IMR-90 (cell line): ENCODE measurements at regions not wholly inside any gene's neighbourhood (a gene's known extent, or its start where the extent isn't known, plus 50 kb on each side); places are given as distances from the start of the nearest gene placed in this dataset.

Experiments used
- ATAC-seq: fragments of 200-7000 bp; cut with Tn5 transposase; 2 replicates; pipeline ENCODE4 v1.9.1; 2020; ENCODE audit warnings: low read depth, mild to moderate bottlenecking, moderate library complexity
- BruUV-seq: library from RNA; stranded (reverse); fragments of 400-500 nt; replicated peaks from 2 replicates; lab custom pipeline; 2021; lab: Mats Ljungman, UMichigan
- CTCF ChIA-PET: fragments of 300-600 bp; formaldehyde crosslinking; extraction: SDS; loops from one replicate; lab custom pipeline; 2021; ENCODE audit warnings: antibody characterized with exemption; lab: Yijun Ruan, JAX
- POLR2A ChIA-PET: fragments of 300-600 bp; sonication (Branson Sonifier 250); formaldehyde crosslinking; loops from one replicate; lab custom pipeline; 2022; ENCODE audit warnings: antibody characterized with exemption; ENCODE audit not compliant: unreplicated experiment; lab: Charles Lee
- DNase-seq: peaks from one replicate; pipeline ENCODE4 v3.0.0; 2013
- H2AFZ ChIP-seq: replicated peaks from 2 replicates; pipeline ENCODE3; 2013; ENCODE audit warnings: low read length, mild to moderate bottlenecking; ENCODE audit not compliant: poor library complexity
- H2AK5ac ChIP-seq: 2 replicates; pipeline ENCODE4 v1.6.1; 2013; ENCODE audit warnings: low read depth, low read length, inconsistent platforms
- H2AK9ac ChIP-seq: replicated peaks from 2 replicates; pipeline ENCODE3; 2013; ENCODE audit warnings: mild to moderate bottlenecking, low read depth, low read length, moderate library complexity; ENCODE audit not compliant: poor library complexity
- H2BK120ac ChIP-seq: 2 replicates; pipeline ENCODE4 v1.6.1; 2013; ENCODE audit warnings: low read depth, low read length, inconsistent platforms
- H2BK15ac ChIP-seq: 3 replicates; pipeline ENCODE4 v1.6.1; 2013; ENCODE audit warnings: low read depth, low read length, inconsistent platforms
- H2BK20ac ChIP-seq: 2 replicates; pipeline ENCODE4 v1.6.1; 2013; ENCODE audit warnings: low read depth, mild to moderate bottlenecking, inconsistent platforms, low read length, moderate library complexity
- H2BK5ac ChIP-seq: 2 replicates; pipeline ENCODE4 v1.6.1; 2013; ENCODE audit warnings: mild to moderate bottlenecking, low read depth, low read length, inconsistent platforms; ENCODE audit not compliant: poor library complexity, severe bottlenecking
- H3K14ac ChIP-seq: replicated peaks from 2 replicates; pipeline ENCODE4 v1.6.1; 2013; ENCODE audit warnings: low read depth, low read length, inconsistent platforms
- H3K18ac ChIP-seq: 2 replicates; pipeline ENCODE4 v1.6.1; 2013; ENCODE audit warnings: low read depth, low read length, control low read depth
- H3K23ac ChIP-seq: 2 replicates; pipeline ENCODE4 v1.6.1; 2013; ENCODE audit warnings: low read depth, low read length, inconsistent platforms
- H3K27ac ChIP-seq: 2 replicates; pipeline ENCODE4 v1.5.1; 2013; ENCODE audit warnings: mild to moderate bottlenecking, control low read depth, low read length; ENCODE audit not compliant: insufficient read depth
- H3K27me3 ChIP-seq: 2 replicates; pipeline ENCODE4 v1.6.1; 2013; ENCODE audit warnings: low read length; ENCODE audit not compliant: control insufficient read depth, insufficient read depth
- H3K36me3 ChIP-seq: 2 replicates; pipeline ENCODE4 v1.6.1; 2013; ENCODE audit warnings: low read length, mixed read lengths; ENCODE audit not compliant: control insufficient read depth, insufficient read depth
- H3K4ac ChIP-seq: 2 replicates; pipeline ENCODE4 v1.6.1; 2013; ENCODE audit warnings: low read depth, low read length, inconsistent platforms
- H3K4me1 ChIP-seq: 2 replicates; pipeline ENCODE4 v1.6.1; 2013; ENCODE audit warnings: low read length, mixed read lengths; ENCODE audit not compliant: control insufficient read depth, insufficient read depth
- H3K4me2 ChIP-seq: 2 replicates; pipeline ENCODE4 v1.6.1; 2013; ENCODE audit warnings: low read depth, mild to moderate bottlenecking, control low read depth, low read length, moderate library complexity
- H3K4me3 ChIP-seq: 2 replicates; pipeline ENCODE4 v1.5.1; 2013; ENCODE audit warnings: low read depth, mild to moderate bottlenecking, control low read depth, low read length, moderate library complexity; ENCODE audit not compliant: insufficient read depth
- H3K56ac ChIP-seq: 2 replicates; pipeline ENCODE4 v1.6.1; 2013; ENCODE audit warnings: low read length, inconsistent platforms; ENCODE audit not compliant: insufficient read depth; ENCODE audit errors: extremely low read depth
- H3K79me1 ChIP-seq, 2 experiments: 2 replicates each; pipeline ENCODE4 v1.6.1; 2013; ENCODE audit warnings: low read length in 2 of 2, inconsistent platforms in 1 of 2, low read depth in 1 of 2
- H3K9ac ChIP-seq: 2 replicates; pipeline ENCODE4 v1.6.1; 2013; ENCODE audit warnings: low read depth, low read length, control low read depth
- H3K9me1 ChIP-seq: 2 replicates; pipeline ENCODE4 v1.6.1; 2013; ENCODE audit warnings: low read length, inconsistent platforms; ENCODE audit not compliant: insufficient read depth
- H3K9me3 ChIP-seq: 2 replicates; pipeline ENCODE4 v1.6.1; 2013; ENCODE audit warnings: low read length; ENCODE audit not compliant: control insufficient read depth, insufficient read depth
- H4K20me1 ChIP-seq: 2 replicates; pipeline ENCODE4 v1.6.1; 2013; ENCODE audit warnings: low read length, inconsistent platforms; ENCODE audit not compliant: insufficient read depth
- H4K5ac ChIP-seq: 2 replicates; pipeline ENCODE4 v1.6.1; 2013; ENCODE audit warnings: mild to moderate bottlenecking, low read depth, low read length, control low read depth
- H4K8ac ChIP-seq, 2 experiments: 2 replicates each; pipeline ENCODE4 v1.6.1; 2013; ENCODE audit warnings: low read depth in 2 of 2, low read length in 2 of 2, control low read depth in 1 of 2, inconsistent platforms in 1 of 2
- H4K91ac ChIP-seq: 2 replicates; pipeline ENCODE4 v1.6.1; 2013; ENCODE audit warnings: low read depth, low read length, inconsistent platforms; ENCODE audit not compliant: insufficient read depth
- CTCF ChIP-seq: conservative IDR thresholded peaks from 2 replicates; pipeline ENCODE4 v1.5.1; 2012; ENCODE audit warnings: mild to moderate bottlenecking, low read depth, low read length, improper control_type of control experiment
- FOS ChIP-seq: fragments of 150-350 bp; IDR thresholded peaks from 2 replicates; pipeline ENCODE4 v1.6.1; 2016; ENCODE audit warnings: low read depth, low read length
- MAFK ChIP-seq: IDR thresholded peaks from 2 replicates; pipeline ENCODE4 v1.6.1; 2012; ENCODE audit warnings: low read depth, low read length, improper control_type of control experiment
- MXI1 ChIP-seq: IDR thresholded peaks from 2 replicates; pipeline ENCODE4 v1.6.1; 2012; ENCODE audit warnings: low read depth, mild to moderate bottlenecking, low read length, moderate library complexity, borderline replicate concordance
- RAD21 ChIP-seq: IDR thresholded peaks from 2 replicates; pipeline ENCODE4 v1.6.1; 2012; ENCODE audit warnings: low read length, improper control_type of control experiment
- WGBS, 2 experiments: methylation state at CpG; one replicate each; pipeline versions ENCODE4 v1.1.5 to v1.1.7; 2013; ENCODE audit warnings: missing lambda C conversion rate in 2 of 2; ENCODE audit not compliant: insufficient read length in 1 of 2; ENCODE audit errors: extremely low coverage in 2 of 2; 5-methylcytosine and 5-hydroxymethylcytosine counted together
- dilution Hi-C: fragments of 300-500 bp; cut with HindIII; formaldehyde crosslinking; loops from one replicate; pipeline ENCODE4 v1.14.3; 2018; ENCODE audit warnings: low sequenced_read_pairs; ENCODE audit not compliant: unreplicated experiment
- in situ Hi-C: fragments of 300-500 bp; cut with MboI; formaldehyde crosslinking; loops from 3 replicates; pipeline ENCODE4 v1.14.3; 2019; ENCODE audit warnings: low sequenced_read_pairs, inconsistent platforms, mixed read lengths
- intact Hi-C: fragments of 100-400 bp; cut with micrococcal nuclease; formaldehyde crosslinking; loops from 2 replicates; pipeline ENCODE4 v1.10.0; 2022

- TF ChIP-seq MAFK: no peak
These were observed 76.7 kb upstream of the UNC5A start (continued) for GRCh38 chr5:176733406-176734262.

GRCh38 chr5:176734756-176735342 lies 75.5 kb upstream of the UNC5A start:
- no peak overlapping the region for H3K14ac ChIP-seq
- H3K9me1 ChIP-seq: no peaks in the 10 kb centered on the region
- H4K91ac ChIP-seq: no peak overlapping the region
- no peak overlapping the region for H2BK120ac ChIP-seq
- H2BK5ac ChIP-seq: no peak overlapping the region
- peaks cover 77% of the 10 kb centered on the region for H3K27me3 ChIP-seq
- H3K18ac ChIP-seq: no peak overlapping the region
- no peak overlapping the region for H2BK15ac ChIP-seq
- H3K56ac ChIP-seq: no peak overlapping the region
- H2AK5ac ChIP-seq: no peak overlapping the region
- no peak overlapping the region for H2BK20ac ChIP-seq
- H2AK9ac ChIP-seq: no peak overlapping the region
- H3K4me1 ChIP-seq: no peaks in the 10 kb centered on the region
- H3K27ac ChIP-seq: no peak overlapping the region
- H3K4ac ChIP-seq: no peak overlapping the region
- no peak overlapping the region for H4K8ac ChIP-seq
- ATAC-seq (no peak), DNase-seq (no peak)
- no peaks in the 10 kb centered on the region for H4K20me1 ChIP-seq
- intact Hi-C loops: no loop called here
- H3K79me1 ChIP-seq: no peaks in the 10 kb centered on the region
- no peak overlapping the region for H3K4me2 ChIP-seq
- no TSS peak for BruUV-seq
- ChIA-PET POLR2A (no interaction called here), CTCF (no interaction called here)
- H3K36me3 ChIP-seq: no peaks in the 10 kb centered on the region
- no CpG with 5 or more reads among the region's 12 CpGs for WGBS, 2 experiments
- no peak overlapping the region for H2AFZ ChIP-seq
- H3K23ac ChIP-seq: no peak overlapping the region
- dilution Hi-C loops: no loop called here
- H3K9me3 ChIP-seq: peaks cover 3% of the 10 kb centered on the region; the same call in 1 of the 2 replicates
- TF ChIP-seq RAD21 (no peak), CTCF (no peak), MXI1 (no peak), FOS (no peak)
- no peak overlapping the region for H3K4me3 ChIP-seq
- H3K9ac ChIP-seq: no peak overlapping the region
- no peak overlapping the region for H4K5ac ChIP-seq
- in situ Hi-C loops: no loop called here
